Iris pigment epithelial cell (primary cell): ENCODE measurements at regions not wholly inside any gene's neighbourhood (a gene's known extent, or its start where the extent isn't known, plus 50 kb on each side); places are given as distances from the start of the nearest gene placed in this dataset.
"Not testable (repeated sequence)": the region's sequence is repeated elsewhere in the genome, so short reads cannot be mapped to it uniquely, and the experiment has no call there.

Experiments used
- DNase-seq: peaks from one replicate; pipeline ENCODE4 v3.0.0-alpha.2; 2011; ENCODE audit warnings: low read depth

- not testable (repeated sequence) for DNase-seq
These were observed 89.5 kb upstream of the SPDYE9 start for GRCh38 chr7:73175322-73175721.

- DNase-seq, result not testable (repeated sequence)
These were observed 85.1 kb upstream of the SPDYE9 start for GRCh38 chr7:73170902-73171301.

GRCh38 chr7:73170415-73170814 is 84.6 kb upstream of the SPDYE9 start:
- DNase-seq, result not testable (repeated sequence)

GRCh38 chr7:73166152-73166551 is 80.3 kb upstream of the SPDYE9 start:
- DNase-seq, result not testable (repeated sequence)

- DNase-seq, result not testable (repeated sequence)
These were observed 76.8 kb upstream of the SPDYE9 start for GRCh38 chr7:73162680-73163079.

- not testable (repeated sequence) for DNase-seq
These were observed 75.9 kb upstream of the SPDYE9 start for GRCh38 chr7:73161727-73162126.

GRCh38 chr7:73157169-73157661 is 71.4 kb upstream of the SPDYE9 start:
- DNase-seq, result not testable (repeated sequence)

- DNase-seq, result not testable (repeated sequence)
These were observed 70.8 kb upstream of the SPDYE9 start for GRCh38 chr7:73156510-73157168.

- DNase-seq, result peak; percentile 52
These were observed 68.8 kb upstream of the SPDYE9 start for GRCh38 chr7:73154586-73155038.

- DNase-seq, result not testable (repeated sequence)
These were observed 68.2 kb upstream of the SPDYE9 start for GRCh38 chr7:73153921-73154585.

GRCh38 chr7:73148570-73148969 is 62.7 kb upstream of the SPDYE9 start:
- DNase-seq, result not testable (repeated sequence)

- not testable (repeated sequence) for DNase-seq
These were observed 61.8 kb upstream of the SPDYE9 start for GRCh38 chr7:73147681-73148080.

GRCh38 chr7:73143993-73144392 is 58.2 kb upstream of the SPDYE9 start:
- DNase-seq, result not testable (repeated sequence)

- DNase-seq, result not testable (repeated sequence)
These were observed 52.1 kb upstream of the SPDYE9 start for GRCh38 chr7:73137922-73138321.
